ENCODE measurements at regions not wholly inside any gene's neighbourhood (a gene's known extent, or its start where the extent isn't known, plus 50 kb on each side); places are given as distances from the start of the nearest gene placed in this dataset.

DNA sequence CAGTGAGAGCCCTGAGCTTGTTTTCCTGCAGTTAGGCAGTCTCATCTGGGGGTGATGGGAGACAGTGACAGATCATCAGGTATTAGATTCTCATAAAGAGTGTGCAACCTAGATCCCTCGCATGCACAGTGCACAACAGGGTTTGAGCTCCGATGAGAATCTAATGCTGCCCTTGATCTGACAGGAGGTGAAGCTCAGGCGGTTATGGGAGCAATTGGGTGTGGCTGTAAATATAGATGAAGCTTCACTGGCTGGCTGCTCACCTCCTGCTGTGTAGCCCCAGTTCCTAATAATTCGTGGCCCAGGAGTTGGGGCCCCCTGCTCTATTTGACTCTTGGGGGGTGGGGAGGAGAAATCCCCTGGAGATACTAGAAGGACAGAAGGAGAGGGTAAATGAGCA, 309.4 kb upstream of the STT3B start:
- TF ChIP-seq, protein P1, sequence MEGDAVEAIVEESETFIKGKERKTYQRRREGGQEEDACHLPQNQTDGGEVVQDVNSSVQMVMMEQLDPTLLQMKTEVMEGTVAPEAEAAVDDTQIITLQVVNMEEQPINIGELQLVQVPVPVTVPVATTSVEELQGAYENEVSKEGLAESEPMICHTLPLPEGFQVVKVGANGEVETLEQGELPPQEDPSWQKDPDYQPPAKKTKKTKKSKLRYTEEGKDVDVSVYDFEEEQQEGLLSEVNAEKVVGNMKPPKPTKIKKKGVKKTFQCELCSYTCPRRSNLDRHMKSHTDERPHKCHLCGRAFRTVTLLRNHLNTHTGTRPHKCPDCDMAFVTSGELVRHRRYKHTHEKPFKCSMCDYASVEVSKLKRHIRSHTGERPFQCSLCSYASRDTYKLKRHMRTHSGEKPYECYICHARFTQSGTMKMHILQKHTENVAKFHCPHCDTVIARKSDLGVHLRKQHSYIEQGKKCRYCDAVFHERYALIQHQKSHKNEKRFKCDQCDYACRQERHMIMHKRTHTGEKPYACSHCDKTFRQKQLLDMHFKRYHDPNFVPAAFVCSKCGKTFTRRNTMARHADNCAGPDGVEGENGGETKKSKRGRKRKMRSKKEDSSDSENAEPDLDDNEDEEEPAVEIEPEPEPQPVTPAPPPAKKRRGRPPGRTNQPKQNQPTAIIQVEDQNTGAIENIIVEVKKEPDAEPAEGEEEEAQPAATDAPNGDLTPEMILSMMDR (IDR thresholded peaks at IDR 0.05; ENCODE audit: insufficient read depth, missing control alignments) = no peak
- DNase-seq (ENCODE audit: insufficient read length, low spot score) = no peak
- no peak for FAIRE-seq

DNA sequence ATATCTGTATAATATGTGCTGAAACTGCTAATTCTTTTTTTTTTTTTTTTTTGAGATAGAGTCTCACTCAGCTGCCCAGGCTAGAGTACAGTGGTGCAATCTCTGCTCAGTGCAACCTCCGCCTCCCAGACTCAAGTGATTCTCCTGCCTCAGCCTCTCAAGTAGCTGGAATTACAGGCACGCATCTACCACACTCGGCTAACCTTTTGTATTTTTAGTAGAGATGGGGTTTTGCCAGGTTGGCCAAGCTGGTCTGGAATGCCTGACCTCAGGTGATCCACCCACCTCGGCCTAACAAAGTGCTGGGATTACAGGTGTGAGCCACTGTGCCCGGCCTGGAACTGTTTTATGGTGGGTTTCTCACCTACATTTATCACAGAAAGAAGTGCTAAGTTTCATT, 307.8 kb upstream of the STT3B start:
- FAIRE-seq (no peak), DNase-seq (ENCODE audit: insufficient read length, low spot score) (no peak)
- TF ChIP-seq, protein P1 (IDR thresholded peaks at IDR 0.05; ENCODE audit: insufficient read depth, missing control alignments) = no peak

DNA sequence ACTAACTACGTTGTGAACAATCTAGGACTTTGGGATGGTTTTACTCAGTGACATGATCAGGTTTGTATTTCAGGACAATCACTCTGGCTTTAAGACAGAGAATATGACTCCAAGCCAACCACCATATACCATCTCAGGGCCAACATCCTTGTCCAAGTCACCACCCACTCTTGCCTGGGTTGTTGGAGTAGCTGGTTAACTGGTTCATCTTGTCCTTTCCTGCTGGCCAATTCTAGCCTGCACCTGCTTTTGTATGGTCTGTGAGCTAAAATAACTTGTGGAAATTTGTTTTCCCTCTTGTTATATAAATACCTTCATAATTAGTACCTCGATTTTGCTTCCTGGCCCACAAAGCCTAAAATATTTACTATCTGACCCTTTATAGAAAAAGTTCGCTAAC, 306.8 kb upstream of the STT3B start:
- no peak for FAIRE-seq
- TF ChIP-seq, protein P1 (IDR thresholded peaks at IDR 0.05; ENCODE audit: insufficient read depth, missing control alignments) = no peak

DNA sequence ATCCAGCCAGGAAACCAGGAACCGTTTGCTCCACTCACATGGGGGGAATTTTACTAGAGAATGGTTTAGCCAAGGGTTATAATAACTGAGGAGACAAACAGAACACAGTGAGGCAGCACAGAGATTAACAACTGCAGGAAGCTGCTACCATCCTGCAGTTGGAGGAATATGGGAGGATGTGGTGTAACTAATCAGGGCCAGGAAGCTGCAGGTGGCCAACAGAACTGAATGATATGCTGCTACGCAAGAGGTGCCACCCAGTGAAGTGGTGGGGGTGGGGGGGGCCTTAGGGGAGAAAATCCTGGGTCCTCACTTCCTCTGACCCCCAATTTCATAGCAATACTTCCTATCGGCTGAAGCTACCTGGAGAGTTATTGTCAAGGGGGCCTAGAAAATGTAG, 306.4 kb upstream of the STT3B start:
- no peak for FAIRE-seq
- TF ChIP-seq, protein P1 (IDR thresholded peaks at IDR 0.05; ENCODE audit: insufficient read depth, missing control alignments) = no peak

More for the DNA sequence above, 306.8 kb upstream of the STT3B start:
- DNase-seq (ENCODE audit: insufficient read length, low spot score) = no peak

DNA sequence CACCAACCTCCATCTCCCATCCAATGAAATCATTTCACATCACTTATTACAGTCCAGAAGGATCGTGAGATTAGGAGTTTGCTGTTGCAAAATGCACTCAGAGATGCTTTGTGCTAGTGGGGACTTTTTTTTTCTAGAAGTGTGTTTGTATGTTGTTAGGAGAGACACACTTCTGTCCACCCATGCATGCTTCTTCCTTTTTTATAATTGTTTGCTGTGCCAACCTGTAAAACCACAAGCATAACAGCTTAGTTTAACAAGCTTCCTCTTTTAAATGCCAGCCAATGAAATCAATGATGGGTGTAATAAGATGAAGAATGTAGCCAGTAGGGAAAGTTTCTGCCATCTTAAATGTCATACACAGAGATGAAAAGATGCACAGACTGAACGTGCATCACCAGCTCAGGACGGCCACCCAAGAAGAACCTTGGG, 305.6 kb upstream of the STT3B start:
- FAIRE-seq (no peak), DNase-seq (ENCODE audit: insufficient read length, low spot score) (no peak)

More for the DNA sequence above, 306.4 kb upstream of the STT3B start:
- no peak for DNase-seq (ENCODE audit: insufficient read length, low spot score)

DNA sequence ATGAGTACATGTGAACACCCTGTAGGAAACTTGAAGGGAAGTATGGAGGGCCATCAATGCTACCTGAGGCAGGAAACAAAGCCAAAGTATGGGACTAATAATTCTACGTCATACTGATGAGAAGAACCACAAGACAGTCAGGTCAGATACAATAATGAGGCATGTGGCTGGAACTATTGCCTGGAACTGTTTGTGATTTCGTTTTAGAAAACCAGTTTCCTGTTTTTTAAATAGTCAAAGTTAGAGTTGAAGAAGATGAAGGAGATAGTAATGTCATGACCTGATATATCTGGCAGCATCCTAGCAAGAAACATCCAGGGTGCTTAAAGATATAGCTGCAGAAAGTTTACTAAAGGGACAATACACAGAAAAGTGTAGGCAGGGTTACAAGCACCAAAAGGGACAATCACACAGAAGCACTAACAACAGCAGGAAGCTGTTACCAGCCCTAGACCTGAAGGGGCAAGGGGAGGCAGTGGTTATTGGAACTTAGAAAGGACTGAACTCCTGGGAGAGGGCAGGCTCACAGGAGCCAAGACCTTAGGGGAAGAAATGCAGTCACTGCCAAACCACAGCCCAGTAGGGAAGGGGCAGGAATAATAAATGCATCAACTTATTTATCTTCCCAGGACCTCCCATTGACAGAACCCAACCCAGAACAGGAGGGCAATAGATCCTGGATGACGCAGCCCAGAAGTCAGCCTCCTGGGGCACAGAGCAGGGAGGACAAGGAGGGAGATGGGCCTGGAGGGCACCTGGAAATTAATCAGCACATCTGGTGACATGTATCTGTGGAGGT, 302.1 kb upstream of the STT3B start:
- TF ChIP-seq, protein P1 (IDR thresholded peaks at IDR 0.05; ENCODE audit: insufficient read depth, missing control alignments) = no peak
- DNase-seq (ENCODE audit: insufficient read length, low spot score) (no peak), FAIRE-seq (no peak)

More for the DNA sequence above, 305.6 kb upstream of the STT3B start:
- TF ChIP-seq, protein P1 (IDR thresholded peaks at IDR 0.05; ENCODE audit: insufficient read depth, missing control alignments) = no peak

All from D721Med (cell line).